Hematopoietic multipotent progenitor cell treated with erythropoietin and hydrocortisone succinate and interleukin-3 and kit ligand, for 8 days (in vitro differentiated cells): ENCODE measurements at regions not wholly inside any gene's neighbourhood (a gene's known extent, or its start where the extent isn't known, plus 50 kb on each side); places are given as distances from the start of the nearest gene placed in this dataset.
A peak's percentile ranks its signal among the peaks of the same experiment; 100 is the strongest.

Experiments used
- DNase-seq: peaks from one replicate; pipeline ENCODE4 v3.0.0-alpha.2; 2015

GRCh38 chr4:162457071-162457865, 293.5 kb upstream of the FSTL5 start:
- DNase-seq = no peak

GRCh38 chr4:162456106-162456505, 292.3 kb upstream of the FSTL5 start:
- no peak for DNase-seq

GRCh38 chr4:162450531-162451035, 286.8 kb upstream of the FSTL5 start:
- DNase-seq = no peak

- no peak for DNase-seq
Observed at GRCh38 chr4:162443510-162443909, 279.7 kb upstream of the FSTL5 start.

- DNase-seq = no peak
Observed at GRCh38 chr4:162442128-162442527, 278.3 kb upstream of the FSTL5 start.

GRCh38 chr4:162422312-162422711, 258.5 kb upstream of the FSTL5 start:
- DNase-seq = no peak

GRCh38 chr4:162410854-162411253, 247.1 kb upstream of the FSTL5 start:
- DNase-seq = no peak

- DNase-seq = no peak
Observed at GRCh38 chr4:162409048-162409447, 245.2 kb upstream of the FSTL5 start.

- no peak for DNase-seq
Observed at GRCh38 chr4:162408309-162408708, 244.5 kb upstream of the FSTL5 start.

GRCh38 chr4:162406637-162407365, 243.0 kb upstream of the FSTL5 start:
- DNase-seq = no peak

- DNase-seq = no peak
Observed at GRCh38 chr4:162403932-162404331, 240.1 kb upstream of the FSTL5 start.

- no peak for DNase-seq
Observed at GRCh38 chr4:162403419-162403818, 239.6 kb upstream of the FSTL5 start.

GRCh38 chr4:162401021-162401420, 237.2 kb upstream of the FSTL5 start:
- DNase-seq = no peak

GRCh38 chr4:162392946-162393345, 229.1 kb upstream of the FSTL5 start:
- DNase-seq = no peak

GRCh38 chr4:162366146-162366545, 202.3 kb upstream of the FSTL5 start:
- DNase-seq = peak; percentile 1

- DNase-seq = no peak
Observed at GRCh38 chr4:162364651-162365050, 200.9 kb upstream of the FSTL5 start.

- no peak for DNase-seq
Observed at GRCh38 chr4:162360369-162361149, 196.8 kb upstream of the FSTL5 start.

GRCh38 chr4:162356181-162356580, 192.4 kb upstream of the FSTL5 start:
- no peak for DNase-seq

- no peak for DNase-seq
Observed at GRCh38 chr4:162352580-162353107, 188.8 kb upstream of the FSTL5 start.

- DNase-seq = no peak
Observed at GRCh38 chr4:162350331-162350730, 186.5 kb upstream of the FSTL5 start.

- no peak for DNase-seq
Observed at GRCh38 chr4:162349395-162349794, 185.6 kb upstream of the FSTL5 start.

GRCh38 chr4:162347842-162348213, 184.0 kb upstream of the FSTL5 start:
- peak; percentile 22 for DNase-seq
